DOHH2 (cell line): ENCODE measurements at regions not wholly inside any gene's neighbourhood (a gene's known extent, or its start where the extent isn't known, plus 50 kb on each side); places are given as distances from the start of the nearest gene placed in this dataset.

Experiments used
- CTCF ChIP-seq: fragments of 200-600 bp; sonication (generic); IDR thresholded peaks from one replicate; pipeline ENCODE4 v1.5.1; 2014; ENCODE audit warnings: antibody characterized with exemption, mild to moderate bottlenecking, low read depth, low read length; ENCODE audit not compliant: poor library complexity, severe bottlenecking
- EZH2phosphoT487 ChIP-seq: fragments of 200-600 bp; sonication (generic); IDR thresholded peaks from 2 replicates; pipeline ENCODE4 v1.6.1; 2017; ENCODE audit warnings: borderline replicate concordance, mild to moderate bottlenecking, antibody characterized with exemption, low read length, moderate library complexity, mixed read lengths

GRCh38 chr13:94780421-94780820 is 68.1 kb upstream of the SOX21 start:
- TF ChIP-seq CTCF, result no peak
- TF ChIP-seq EZH2phosphoT487, result no peak
